ENCODE measurements at regions not wholly inside any gene's neighbourhood (a gene's known extent, or its start where the extent isn't known, plus 50 kb on each side); places are given as distances from the start of the nearest gene placed in this dataset.

- no peaks in the 10 kb centered on the region for H3K27me3 ChIP-seq (ENCODE audit: insufficient read depth, low read length, poor library complexity, severe bottlenecking)
- no peaks in the 10 kb centered on the region for H4K20me1 ChIP-seq (ENCODE audit: insufficient read depth, low read length, poor library complexity, severe bottlenecking)
- H3K9me2 ChIP-seq (replicated peaks; ENCODE audit: low read depth, low read length) = no peaks in the 10 kb centered on the region
- no peak for TF ChIP-seq CTCF (conservative IDR thresholded peaks at IDR 0.05; ENCODE audit: low read length)
- no peak for TF ChIP-seq EZH2phosphoT487 (IDR thresholded peaks at IDR 0.05; ENCODE audit: borderline replicate concordance)
- no peaks in the 10 kb centered on the region for H3K79me2 ChIP-seq (ENCODE audit: insufficient read depth, low read length)
- H3K36me3 ChIP-seq (ENCODE audit: insufficient read depth, low read length) = no peaks in the 10 kb centered on the region
- no peak overlapping the region for H3K4me2 ChIP-seq (ENCODE audit: low read depth, low read length, poor library complexity, severe bottlenecking)
- no peak overlapping the region for H2AFZ ChIP-seq (ENCODE audit: low read length)
- no peak overlapping the region for H3K4me3 ChIP-seq (ENCODE audit: low read length, poor library complexity, severe bottlenecking)
- no peaks in the 10 kb centered on the region for H3F3A ChIP-seq (ENCODE audit: low read depth)
- H3K9me3 ChIP-seq (ENCODE audit: insufficient read depth, low read depth, low read length) = no peaks in the 10 kb centered on the region
- no peaks in the 10 kb centered on the region for H3K4me1 ChIP-seq (ENCODE audit: insufficient read depth, low read length, poor library complexity, severe bottlenecking)
- no peak overlapping the region for H3K9ac ChIP-seq (ENCODE audit: low read depth, low read length, poor library complexity, severe bottlenecking)
Measured at GRCh38 chrX:42385730-42386129, 392.2 kb downstream of the PPP1R2C start.

GRCh38 chrX:42384956-42385355 lies 393.0 kb downstream of the PPP1R2C start:
- no peak overlapping the region for H2AFZ ChIP-seq (ENCODE audit: low read length)
- no peaks in the 10 kb centered on the region for H3F3A ChIP-seq (ENCODE audit: low read depth)
- no peaks in the 10 kb centered on the region for H4K20me1 ChIP-seq (ENCODE audit: insufficient read depth, low read length, poor library complexity, severe bottlenecking)
- no peaks in the 10 kb centered on the region for H3K27me3 ChIP-seq (ENCODE audit: insufficient read depth, low read length, poor library complexity, severe bottlenecking)
- no peaks in the 10 kb centered on the region for H3K9me2 ChIP-seq (replicated peaks; ENCODE audit: low read depth, low read length)
- no peaks in the 10 kb centered on the region for H3K4me1 ChIP-seq (ENCODE audit: insufficient read depth, low read length, poor library complexity, severe bottlenecking)
- no peak for TF ChIP-seq EZH2phosphoT487 (IDR thresholded peaks at IDR 0.05; ENCODE audit: borderline replicate concordance)
- TF ChIP-seq CTCF (conservative IDR thresholded peaks at IDR 0.05; ENCODE audit: low read length) = no peak
- no peak overlapping the region for H3K9ac ChIP-seq (ENCODE audit: low read depth, low read length, poor library complexity, severe bottlenecking)
- no peaks in the 10 kb centered on the region for H3K36me3 ChIP-seq (ENCODE audit: insufficient read depth, low read length)
- H3K4me3 ChIP-seq (ENCODE audit: low read length, poor library complexity, severe bottlenecking) = no peak overlapping the region
- no peaks in the 10 kb centered on the region for H3K79me2 ChIP-seq (ENCODE audit: insufficient read depth, low read length)
- no peak overlapping the region for H3K4me2 ChIP-seq (ENCODE audit: low read depth, low read length, poor library complexity, severe bottlenecking)
- no peaks in the 10 kb centered on the region for H3K9me3 ChIP-seq (ENCODE audit: insufficient read depth, low read depth, low read length)

- Histone ChIP-seq H3K9ac (ENCODE audit: low read depth, low read length, poor library complexity, severe bottlenecking) (no peak overlapping the region), H3K4me2 (ENCODE audit: low read depth, low read length, poor library complexity, severe bottlenecking) (no peak overlapping the region), H3F3A (ENCODE audit: low read depth) (no peaks in the 10 kb centered on the region), H3K4me1 (ENCODE audit: insufficient read depth, low read length, poor library complexity, severe bottlenecking) (no peaks in the 10 kb centered on the region), H3K27me3 (ENCODE audit: insufficient read depth, low read length, poor library complexity, severe bottlenecking) (no peaks in the 10 kb centered on the region), H3K9me2 (replicated peaks; ENCODE audit: low read depth, low read length) (no peaks in the 10 kb centered on the region), H3K4me3 (ENCODE audit: low read length, poor library complexity, severe bottlenecking) (no peak overlapping the region), H3K36me3 (ENCODE audit: insufficient read depth, low read length) (no peaks in the 10 kb centered on the region), H3K79me2 (ENCODE audit: insufficient read depth, low read length) (no peaks in the 10 kb centered on the region), H4K20me1 (ENCODE audit: insufficient read depth, low read length, poor library complexity, severe bottlenecking) (no peaks in the 10 kb centered on the region), H3K9me3 (ENCODE audit: insufficient read depth, low read depth, low read length) (no peaks in the 10 kb centered on the region), H2AFZ (ENCODE audit: low read length) (no peak overlapping the region)
- no peak for TF ChIP-seq EZH2phosphoT487 (IDR thresholded peaks at IDR 0.05; ENCODE audit: borderline replicate concordance)
- no peak for TF ChIP-seq CTCF (conservative IDR thresholded peaks at IDR 0.05; ENCODE audit: low read length)
Measured at GRCh38 chrX:42378857-42379256, 399.1 kb downstream of the PPP1R2C start.

All from Loucy (cell line).